Tibial nerve (tissue), 4 donors: ENCODE measurements at regions not wholly inside any gene's neighbourhood (a gene's known extent, or its start where the extent isn't known, plus 50 kb on each side); places are given as distances from the start of the nearest gene placed in this dataset.
"Not testable (repeated sequence)": the region's sequence is repeated elsewhere in the genome, so short reads cannot be mapped to it uniquely, and the experiment has no call there.

Source experiments
- DNase-seq, 2 donors: peaks; one replicate each; pipeline ENCODE4 v3.0.0-alpha.2; 2019; ENCODE audit warnings: low spot score in 2 of 2
- H3K27ac ChIP-seq, 4 donors: fragments of 200-600 bp; sonication (generic) in 3 of 4; one replicate each; pipeline ENCODE4 v1.5.1; 2017 to 2019; ENCODE audit warnings: mild to moderate bottlenecking in 1 of 4
- H3K27me3 ChIP-seq, 2 donors: fragments of 200-600 bp; sonication (generic) in 1 of 2; one replicate each; pipeline versions ENCODE4 v1.5.1 to v1.6.0; 2017 to 2019
- H3K36me3 ChIP-seq, 3 donors: fragments of 200-600 bp; sonication (generic); one replicate each; pipeline ENCODE4 v1.5.1; 2018 to 2019
- H3K4me1 ChIP-seq, 4 donors: fragments of 200-600 bp; sonication (generic) in 3 of 4; one replicate each; pipeline ENCODE4 v1.5.1; 2017 to 2019
- H3K4me3 ChIP-seq, 4 donors: fragments of 200-600 bp; sonication (generic) in 3 of 4; one replicate each; pipeline ENCODE4 v1.5.1; 2017 to 2019; ENCODE audit warnings: mild to moderate bottlenecking in 1 of 4, moderate library complexity in 1 of 4
- H3K9me3 ChIP-seq, 4 donors: fragments of 200-600 bp; sonication (generic) in 3 of 4; one replicate each; pipeline ENCODE4 v1.5.1; 2017 to 2019
- CTCF ChIP-seq, 5 experiments: fragments of 200-600 bp in 3 of 5; fragments of 450-650 bp in 2 of 5; sonication (generic) in 3 of 5; IDR thresholded peaks; one replicate each; pipeline ENCODE4 v1.5.1; 2016 to 2019; ENCODE audit warnings: antibody characterized with exemption in 5 of 5, mild to moderate bottlenecking in 3 of 5, moderate library complexity in 2 of 5
- EP300 ChIP-seq, 2 donors: sonication (generic); formaldehyde crosslinking; IDR thresholded peaks; one replicate each; pipeline ENCODE4 v1.6.1; 2017; ENCODE audit warnings: antibody characterized with exemption in 2 of 2, mild to moderate bottlenecking in 1 of 2
- POLR2A ChIP-seq, 2 donors: fragments of 450-650 bp; IDR thresholded peaks; one replicate each; pipeline ENCODE4 v1.6.1; 2017; ENCODE audit warnings: antibody characterized with exemption in 2 of 2, mild to moderate bottlenecking in 2 of 2, moderate library complexity in 2 of 2
- WGBS, 2 donors: methylation state at CpG; one replicate each; pipeline ENCODE4 v1.1.5; 2018; 5-methylcytosine and 5-hydroxymethylcytosine counted together

GRCh38 chrX:74104356-74105015, 199.5 kb upstream of the ZCCHC13 start:
- no peak for DNase-seq
- TF ChIP-seq POLR2A (IDR thresholded peaks at IDR 0.05) (no peak), EP300 (IDR thresholded peaks at IDR 0.05) (no peak), CTCF (IDR thresholded peaks at IDR 0.05) (no peak)
- peaks cover 0 to 24% (median 0%) of the 10 kb centered on the region in 3 donors for H3K36me3 ChIP-seq
- no peaks in the 10 kb centered on the region for H3K9me3 ChIP-seq
- H3K27me3 ChIP-seq: peaks cover 0 to 3% of the 10 kb centered on the region in 2 donors
- no peak overlapping the region for H3K27ac ChIP-seq
- WGBS, 2 donors: 83 to 93% methylated on average over 1 to 3 of the region's 3 CpGs
- no peaks in the 10 kb centered on the region for H3K4me1 ChIP-seq
- H3K4me3 ChIP-seq: no peak overlapping the region

DNA sequence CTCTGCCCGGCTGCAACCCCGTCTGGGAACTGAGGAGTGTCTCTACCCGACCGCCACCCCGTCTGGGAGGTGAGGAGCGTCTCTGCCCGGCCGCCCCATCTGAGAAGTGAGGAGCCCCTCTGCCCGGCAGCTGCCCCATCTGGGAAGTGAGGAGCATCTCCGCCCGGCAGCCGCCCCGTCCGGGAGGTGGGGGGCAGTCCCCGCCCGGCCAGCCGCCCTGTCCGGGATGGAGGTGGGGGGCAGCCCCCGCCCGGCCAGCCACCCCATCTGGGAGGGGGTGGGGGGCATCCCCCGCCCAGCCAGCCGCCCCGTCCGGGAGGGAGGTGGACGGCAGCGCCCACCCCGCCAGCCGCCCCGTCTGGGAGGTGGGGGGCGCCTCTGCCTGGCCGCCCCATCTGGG, 205.6 kb upstream of the ZCCHC13 start:
- not testable (repeated sequence) for H3K27ac ChIP-seq, H3K36me3 ChIP-seq, H3K27me3 ChIP-seq, H3K4me3 ChIP-seq, H3K4me1 ChIP-seq, DNase-seq, H3K9me3 ChIP-seq
- 98% methylated on average over 9 to 13 of the region's 31 CpGs for WGBS, 2 donors

GRCh38 chrX:74090049-74090448, 213.9 kb upstream of the ZCCHC13 start:
- peaks cover 0 to 13% (median 1%) of the 10 kb centered on the region in 4 donors for H3K9me3 ChIP-seq
- WGBS, 2 donors: 33 to 48% methylated on average over 3 of the region's 3 CpGs
- no peak overlapping the region for H3K4me3 ChIP-seq
- no peaks in the 10 kb centered on the region for H3K27me3 ChIP-seq
- H3K27ac ChIP-seq: no peak overlapping the region
- TF ChIP-seq CTCF (IDR thresholded peaks at IDR 0.05) (no peak), EP300 (IDR thresholded peaks at IDR 0.05) (no peak), POLR2A (IDR thresholded peaks at IDR 0.05) (no peak)
- H3K4me1 ChIP-seq: no peaks in the 10 kb centered on the region
- H3K36me3 ChIP-seq: peaks cover 0 to 37% (median 0%) of the 10 kb centered on the region in 3 donors
- no peak for DNase-seq

DNA sequence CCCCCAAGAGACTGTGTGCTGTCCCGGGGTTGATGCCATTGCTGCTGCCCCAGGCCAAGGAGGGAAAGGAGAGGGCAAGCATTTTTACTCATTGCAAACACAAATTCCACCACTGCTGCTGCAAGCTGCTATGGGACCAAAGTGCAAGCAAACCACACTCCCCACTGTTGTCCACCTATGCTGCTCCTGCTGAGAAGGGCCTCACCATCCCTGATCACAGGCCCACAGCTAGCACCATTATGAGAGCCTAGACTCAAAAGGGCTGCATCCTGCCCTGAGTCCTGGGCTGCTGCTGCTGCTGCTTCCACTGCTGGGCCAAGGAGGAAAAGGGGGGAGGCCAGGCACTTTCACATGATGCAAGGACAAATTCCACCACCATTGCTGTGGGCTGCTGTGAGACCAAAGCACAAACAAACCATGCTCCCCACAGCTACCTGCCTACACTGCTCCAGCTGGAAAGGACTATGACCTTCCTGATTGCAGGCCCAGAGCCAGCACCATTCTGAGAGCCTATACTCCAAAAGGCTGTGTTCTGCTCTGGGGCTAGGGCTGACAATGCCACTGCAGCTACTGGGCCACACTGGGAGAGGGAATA, 218.2 kb upstream of the ZCCHC13 start:
- Histone ChIP-seq H3K27ac (no peak overlapping the region), H3K4me1 (no peaks in the 10 kb centered on the region), H3K4me3 (no peak overlapping the region), H3K36me3 (peaks cover 0 to 34% (median 0%) of the 10 kb centered on the region in 3 donors), H3K27me3 (no peaks in the 10 kb centered on the region), H3K9me3 (peaks cover 0 to 19% (median 6%) of the 10 kb centered on the region in 4 donors)
- 57 to 100% methylated on average over 1 of the region's 1 CpG for WGBS, 2 donors
- TF ChIP-seq EP300 (IDR thresholded peaks at IDR 0.05) (no peak), CTCF (IDR thresholded peaks at IDR 0.05) (no peak), POLR2A (IDR thresholded peaks at IDR 0.05) (no peak)
- no peak for DNase-seq

GRCh38 chrX:74080165-74080564, 223.8 kb upstream of the ZCCHC13 start:
- no peak for TF ChIP-seq CTCF (IDR thresholded peaks at IDR 0.05)
- no peak for TF ChIP-seq POLR2A (IDR thresholded peaks at IDR 0.05)
- TF ChIP-seq EP300 (IDR thresholded peaks at IDR 0.05): no peak
- no peak for DNase-seq
- peaks cover 0 to 13% (median 0%) of the 10 kb centered on the region in 3 donors for H3K36me3 ChIP-seq
- no peaks in the 10 kb centered on the region for H3K4me1 ChIP-seq
- H3K27me3 ChIP-seq: no peaks in the 10 kb centered on the region
- H3K4me3 ChIP-seq: no peak overlapping the region
- peaks cover 0 to 28% (median 9%) of the 10 kb centered on the region in 4 donors for H3K9me3 ChIP-seq
- H3K27ac ChIP-seq: no peak overlapping the region
